ENCODE measurements at regions not wholly inside any gene's neighbourhood (a gene's known extent, or its start where the extent isn't known, plus 50 kb on each side); places are given as distances from the start of the nearest gene placed in this dataset.
"Not testable (repeated sequence)": the region's sequence is repeated elsewhere in the genome, so short reads cannot be mapped to it uniquely, and the experiment has no call there.

DNA sequence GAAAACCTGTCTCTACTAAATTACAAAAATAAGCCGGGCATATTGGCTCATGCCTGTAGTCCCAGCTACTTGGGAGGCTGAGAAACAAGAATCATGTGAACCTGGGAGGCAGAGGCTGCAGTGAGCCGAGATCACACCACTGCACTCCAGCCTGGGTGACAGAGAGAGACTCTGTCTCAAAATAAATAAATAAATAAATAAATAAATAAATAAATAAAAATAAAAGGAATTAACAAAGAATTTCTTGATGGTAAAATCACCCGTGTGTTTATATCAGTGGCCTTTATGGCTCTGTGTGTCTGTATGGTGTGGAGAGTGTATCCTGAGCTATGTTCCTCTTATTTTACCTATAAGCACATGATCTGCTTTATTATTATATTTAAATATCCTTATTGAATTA, 520.5 kb upstream of the PFKP start:
- TF ChIP-seq SUZ12 (IDR thresholded peaks at IDR 0.05; ENCODE audit: extremely low read depth, insufficient read depth, insufficient read length); YY1 (IDR thresholded peaks at IDR 0.05; ENCODE audit: insufficient read depth, insufficient read length); ZNF274 (IDR thresholded peaks at IDR 0.05; ENCODE audit: low read depth, low read length): not testable (repeated sequence)

Data from NT2/D1 (cell line).